ENCODE measurements at regions not wholly inside any gene's neighbourhood (a gene's known extent, or its start where the extent isn't known, plus 50 kb on each side); places are given as distances from the start of the nearest gene placed in this dataset.

DNA sequence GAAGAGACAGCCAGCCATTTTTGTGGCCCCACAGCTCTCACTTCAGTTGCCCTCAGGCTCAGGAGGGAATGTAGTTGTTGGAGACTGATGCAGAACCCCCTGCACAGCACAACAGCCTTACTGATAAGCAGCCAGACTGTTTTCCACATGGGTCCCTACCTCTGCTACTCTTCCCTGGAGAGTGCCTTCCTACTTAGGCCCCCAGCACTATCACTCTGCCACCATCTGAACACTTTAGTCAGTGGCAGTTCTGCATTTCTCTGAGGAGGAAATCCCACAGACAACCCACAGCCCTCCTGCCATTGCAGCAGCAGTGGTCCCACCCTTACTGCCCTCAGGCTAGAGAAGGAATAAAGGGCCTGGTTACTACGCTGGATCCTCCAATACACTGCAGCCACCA lies 61.8 kb upstream of the PTPRD start:
- DNase-seq, result no peak

GRCh38 chr9:10678010-10678409 lies 65.2 kb upstream of the PTPRD start:
- DNase-seq, result no peak

DNA sequence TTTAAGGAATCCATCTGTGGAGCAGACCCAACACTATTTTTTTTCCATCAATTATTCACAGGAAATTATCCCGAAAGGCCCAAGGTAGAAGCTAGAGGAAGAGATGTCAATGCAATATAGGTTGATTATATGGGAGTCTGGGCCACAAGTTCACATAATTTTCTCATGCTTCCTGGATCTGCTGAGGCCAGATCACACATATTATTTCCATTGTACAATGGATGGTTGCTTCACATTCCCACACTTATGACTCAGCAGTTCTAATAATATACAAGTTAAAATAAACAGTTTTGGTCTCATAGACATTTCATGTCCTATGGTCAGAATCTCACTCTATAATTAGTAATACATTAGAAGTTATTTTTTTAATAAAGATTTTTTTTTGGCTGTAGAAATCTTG lies 66.0 kb upstream of the PTPRD start:
- no peak for DNase-seq

GRCh38 chr9:10686943-10687342 lies 74.1 kb upstream of the PTPRD start:
- no peak for DNase-seq

GRCh38 chr9:10690546-10690945 lies 77.7 kb upstream of the PTPRD start:
- DNase-seq, result no peak

- DNase-seq, result no peak
These were observed 84.2 kb upstream of the PTPRD start for GRCh38 chr9:10697044-10697443.

- DNase-seq, result no peak
These were observed 87.5 kb upstream of the PTPRD start for GRCh38 chr9:10700291-10700690.

GRCh38 chr9:10700915-10701314 lies 88.1 kb upstream of the PTPRD start:
- DNase-seq, result no peak

DNA sequence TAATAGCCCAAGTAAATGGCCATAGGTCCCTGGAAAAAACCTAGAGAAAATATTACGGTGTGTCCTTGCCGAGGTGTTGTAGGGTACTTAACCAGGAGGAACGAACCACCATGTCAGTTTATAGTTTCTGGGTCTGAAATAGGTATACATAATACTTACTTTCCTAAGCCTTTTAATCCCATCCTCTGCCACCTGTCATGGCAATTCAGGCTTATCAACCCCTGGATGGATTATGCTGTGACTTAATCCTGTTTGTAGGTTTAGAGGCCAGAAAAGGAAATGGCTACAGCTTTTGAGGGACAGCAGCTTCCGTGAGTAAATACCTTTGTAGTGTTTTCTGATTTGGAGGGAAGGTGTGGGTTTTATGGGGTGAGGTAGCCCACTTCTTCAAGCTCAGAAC lies 89.1 kb upstream of the PTPRD start:
- DNase-seq, result no peak

GRCh38 chr9:10703139-10703538 lies 90.3 kb upstream of the PTPRD start:
- no peak for DNase-seq

DNA sequence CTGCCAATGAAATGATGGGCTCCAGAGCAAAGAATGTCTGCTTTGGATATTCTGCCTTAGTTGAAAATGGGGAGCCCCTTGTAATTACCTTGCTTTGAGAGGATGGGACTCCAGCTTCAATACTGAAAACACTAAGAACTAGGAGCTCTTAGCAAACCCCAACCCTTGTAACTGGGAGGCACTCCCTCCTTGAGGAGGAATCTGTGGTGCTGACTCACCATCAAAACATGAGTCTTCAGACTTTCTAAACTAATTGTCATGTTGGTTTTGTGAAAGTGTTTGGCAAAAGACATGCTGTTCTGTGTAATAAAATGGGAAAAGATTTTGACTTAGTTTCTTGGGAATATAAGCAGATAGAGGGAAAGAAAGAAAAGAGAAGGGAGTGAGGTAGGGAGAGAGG lies 91.9 kb upstream of the PTPRD start:
- no peak for DNase-seq

DNA sequence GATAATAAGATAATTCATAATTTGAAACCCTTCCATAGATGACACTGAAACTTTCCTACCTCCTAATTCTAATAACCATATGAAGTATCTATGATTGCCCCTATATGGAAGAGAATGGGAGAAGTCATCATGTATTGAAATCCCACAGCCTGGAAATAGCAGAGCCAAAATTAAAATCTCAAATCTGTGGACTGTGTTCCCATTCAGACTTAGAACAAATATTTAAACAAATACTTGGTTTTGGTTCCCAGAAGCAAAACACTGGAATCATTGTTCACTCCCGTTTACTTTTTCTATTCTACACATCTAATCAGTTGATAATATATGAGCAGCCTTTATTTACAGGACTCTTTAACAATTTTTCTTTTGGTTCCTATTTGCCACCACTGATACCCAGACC lies 92.6 kb upstream of the PTPRD start:
- DNase-seq, result no peak

GRCh38 chr9:10706788-10707187 lies 94.0 kb upstream of the PTPRD start:
- DNase-seq, result no peak

GRCh38 chr9:10721301-10721700 lies 108.5 kb upstream of the PTPRD start:
- no peak for DNase-seq

DNA sequence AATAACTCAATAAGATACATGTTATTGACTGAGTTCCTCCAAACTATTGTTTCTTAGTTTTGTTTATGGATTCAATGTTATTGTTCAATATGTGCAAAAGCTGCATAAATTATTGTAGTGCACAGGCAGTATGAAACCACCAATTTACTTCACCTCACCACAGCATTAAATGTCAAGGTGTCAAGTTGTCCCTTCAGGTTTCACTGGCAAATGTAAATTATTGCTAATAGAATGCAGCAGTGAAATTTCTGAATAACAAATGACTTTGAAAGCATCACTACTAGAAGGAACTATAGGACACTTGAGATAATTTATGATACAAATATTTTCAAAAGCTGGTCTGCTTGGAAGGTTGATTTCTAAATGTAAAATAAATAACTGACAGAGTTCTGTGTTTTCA lies 116.4 kb upstream of the PTPRD start:
- no peak for DNase-seq

- no peak for DNase-seq
These were observed 131.9 kb upstream of the PTPRD start for GRCh38 chr9:10744669-10745068.

DNA sequence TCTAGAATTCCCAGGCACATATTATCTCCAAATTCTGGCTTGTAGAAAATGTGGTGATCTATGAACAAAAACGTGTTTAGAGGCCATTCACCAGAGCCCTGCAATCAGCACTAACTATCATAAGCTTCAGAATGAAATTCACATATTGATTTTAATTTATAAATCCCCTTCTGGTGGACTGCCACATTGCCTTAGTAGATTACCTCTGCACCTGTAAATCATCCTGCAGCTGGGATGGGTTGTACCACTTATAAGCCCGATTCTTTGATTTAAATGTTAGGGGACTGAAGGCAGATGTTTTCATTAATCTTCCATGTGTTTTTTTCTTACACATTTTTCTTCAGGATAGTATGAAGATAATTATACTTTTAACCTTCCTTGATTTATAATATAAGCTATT lies 140.7 kb upstream of the PTPRD start:
- DNase-seq, result no peak

DNA sequence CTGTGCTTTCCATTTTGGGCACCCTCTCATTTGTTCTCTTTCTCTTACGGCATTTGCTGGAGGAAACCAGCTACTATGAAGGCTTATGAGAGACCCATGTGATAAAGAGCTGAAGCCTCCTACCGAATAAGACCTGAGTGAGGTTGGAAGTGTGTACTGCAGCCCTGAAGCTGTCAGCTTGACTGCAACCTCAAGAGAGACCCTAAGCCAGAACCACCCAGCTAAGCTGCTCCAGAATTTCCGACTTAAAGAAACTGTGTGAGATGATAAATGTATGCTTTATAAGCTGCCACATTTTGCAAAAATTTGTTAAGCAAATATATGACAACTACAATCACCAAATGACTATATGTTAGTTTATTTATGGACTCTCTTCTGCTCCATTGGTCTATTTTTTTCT lies 151.7 kb upstream of the PTPRD start:
- DNase-seq, result no peak

GRCh38 chr9:10773136-10773535 lies 160.3 kb upstream of the PTPRD start:
- no peak for DNase-seq

GRCh38 chr9:10774051-10774450 lies 161.2 kb upstream of the PTPRD start:
- no peak for DNase-seq

- DNase-seq, result no peak
These were observed 172.5 kb upstream of the PTPRD start for GRCh38 chr9:10785255-10785654.

GRCh38 chr9:10793306-10793705 lies 180.5 kb upstream of the PTPRD start:
- DNase-seq, result no peak

DNA sequence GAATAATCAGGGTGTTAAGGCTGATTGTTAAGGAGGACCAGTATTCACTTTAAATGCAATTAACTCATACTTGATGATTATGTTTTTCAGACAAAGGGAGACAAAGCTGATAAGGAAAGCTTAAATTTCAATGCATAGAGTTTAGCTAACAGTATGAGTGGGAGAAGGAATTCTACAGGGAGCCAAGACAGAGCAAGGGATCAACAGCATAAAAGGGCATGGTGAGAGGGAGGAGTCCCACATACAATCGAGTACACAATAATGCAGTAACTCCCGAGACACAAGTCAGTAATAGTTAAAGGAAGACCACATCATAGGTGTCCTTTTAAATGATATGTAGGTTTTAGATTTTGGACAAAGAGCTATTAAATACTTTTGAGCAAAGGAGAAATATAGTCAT lies 191.7 kb upstream of the PTPRD start:
- DNase-seq, result no peak

- DNase-seq, result no peak
These were observed 194.1 kb upstream of the PTPRD start for GRCh38 chr9:10806868-10807267.

- DNase-seq, result no peak
These were observed 205.4 kb upstream of the PTPRD start for GRCh38 chr9:10818206-10818605.
